ENCODE measurements at regions not wholly inside any gene's neighbourhood (a gene's known extent, or its start where the extent isn't known, plus 50 kb on each side); places are given as distances from the start of the nearest gene placed in this dataset.

DNA sequence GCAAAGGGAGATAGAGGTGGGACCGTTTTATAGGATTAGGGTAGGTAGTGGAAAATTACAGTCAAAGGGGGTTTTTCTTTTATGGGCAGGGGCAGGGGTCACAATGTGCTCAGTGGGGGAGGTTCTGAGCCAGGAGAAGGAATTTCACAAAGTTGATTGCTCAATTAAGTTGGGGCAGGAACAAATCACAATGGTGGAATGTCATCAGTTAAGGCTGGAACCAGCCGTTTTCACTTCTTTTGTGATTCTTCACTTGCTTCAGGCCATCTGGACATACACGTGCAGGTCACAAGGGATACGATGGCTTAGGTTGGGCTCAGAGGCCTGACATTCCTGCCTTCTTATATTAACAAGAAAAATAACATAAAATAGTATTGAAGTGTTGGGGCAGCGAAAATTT lies 453.8 kb downstream of the VGLL3 start:
- TF ChIP-seq CTCF (IDR thresholded peaks at IDR 0.05) (no peak), POLR2A (IDR thresholded peaks at IDR 0.05) (no peak), POLR2AphosphoS5 (IDR thresholded peaks at IDR 0.05) (no peak), EP300 (IDR thresholded peaks at IDR 0.05; ENCODE audit: low read depth) (no peak)

Data from transverse colon (tissue), 4 donors.